Endothelial cell of umbilical vein (primary cell): ENCODE measurements at regions not wholly inside any gene's neighbourhood (a gene's known extent, or its start where the extent isn't known, plus 50 kb on each side); places are given as distances from the start of the nearest gene placed in this dataset.

Experiments used
- BruUV-seq: library from RNA; stranded (reverse); fragments of 400-500 nt; replicated peaks from 2 replicates; lab custom pipeline; 2021; lab: Mats Ljungman, UMichigan
- CTCF ChIA-PET: fragments of 300-600, 350-600 bp; sonication (Branson Sonifier 250); formaldehyde crosslinking; loops from one replicate; lab custom pipeline; 2021; ENCODE audit warnings: antibody characterized with exemption, inconsistent platforms; lab: Charles Lee
- POLR2A ChIA-PET: fragments of 300-600, 350-600 bp; sonication (Branson Sonifier 250); formaldehyde crosslinking; loops from one replicate; lab custom pipeline; 2021; ENCODE audit warnings: antibody characterized with exemption, inconsistent platforms; lab: Charles Lee
- DNase-seq: peaks from one replicate; pipeline ENCODE4 v3.0.0-alpha.2; 2011; ENCODE audit warnings: low read depth, low spot score
- FAIRE-seq: peaks from 2 replicates; lab custom pipeline; 2011; peaks lifted over from hg19 to GRCh38; lab: Jason Lieb, UNC
- H2AFZ ChIP-seq: 2 replicates; pipeline ENCODE4 v1.6.0; 2012; ENCODE audit warnings: low read depth, low read length, control low read depth, inconsistent platforms
- H3K27ac ChIP-seq: 2 replicates; pipeline ENCODE4 v1.5.1; 2011; ENCODE audit warnings: low read depth, mild to moderate bottlenecking, control low read depth, low read length, moderate library complexity; ENCODE audit not compliant: insufficient read depth
- H3K27me3 ChIP-seq, 2 experiments: 2 replicates each; pipeline versions ENCODE4 v1.6.0 to v1.6.1; 2011; ENCODE audit warnings: low read length in 2 of 2, mixed read lengths in 1 of 2; ENCODE audit not compliant: control insufficient read depth in 2 of 2, insufficient read depth in 2 of 2
- H3K36me3 ChIP-seq, 2 experiments: 2 replicates in 1 of 2; 3 replicates in 1 of 2; pipeline ENCODE4 v1.5.1; 2011; ENCODE audit warnings: low read length in 2 of 2, mild to moderate bottlenecking in 1 of 2, moderate library complexity in 1 of 2; ENCODE audit not compliant: control insufficient read depth in 2 of 2, insufficient read depth in 2 of 2; ENCODE audit errors: extremely low read depth in 1 of 2
- H3K4me1 ChIP-seq: 3 replicates; pipeline ENCODE4 v1.5.1; 2011; ENCODE audit warnings: mild to moderate bottlenecking, low read length; ENCODE audit not compliant: control insufficient read depth, insufficient read depth; ENCODE audit errors: extremely low read depth
- H3K4me2 ChIP-seq: 2 replicates; pipeline ENCODE4 v1.6.1; 2011; ENCODE audit warnings: low read length, control low read depth, mixed read lengths; ENCODE audit not compliant: insufficient read depth
- H3K4me3 ChIP-seq, 3 experiments: fragments of 200-600 bp in 1 of 3; sonication (generic), shearing (Covaris generic) in 1 of 3; replicated peaks in 1 of 3; 2 replicates each; pipeline ENCODE4 v1.5.1; 2011 to 2016; ENCODE audit warnings: control low read depth in 3 of 3, low read length in 3 of 3, mild to moderate bottlenecking in 2 of 3, inconsistent platforms in 1 of 3, low read depth in 1 of 3, moderate library complexity in 1 of 3; ENCODE audit not compliant: insufficient read depth in 1 of 3
- H3K79me2 ChIP-seq: 2 replicates; pipeline ENCODE4 v1.6.0; 2012; ENCODE audit warnings: low read length, inconsistent platforms; ENCODE audit not compliant: control insufficient read depth, insufficient read depth
- H3K9ac ChIP-seq: replicated peaks from 2 replicates; pipeline ENCODE3; 2011; ENCODE audit warnings: low read length, control low read depth; ENCODE audit not compliant: insufficient read depth; ENCODE audit errors: extremely low read depth
- H3K9me1 ChIP-seq: replicated peaks from 3 replicates; pipeline ENCODE4 v1.6.0; 2011; ENCODE audit warnings: mild to moderate bottlenecking, low read length; ENCODE audit not compliant: control insufficient read depth, insufficient read depth; ENCODE audit errors: extremely low read depth
- H3K9me3 ChIP-seq: replicated peaks from 2 replicates; pipeline ENCODE4 v1.5.1; 2012; ENCODE audit warnings: low read length, inconsistent platforms; ENCODE audit not compliant: control insufficient read depth, insufficient read depth
- H4K20me1 ChIP-seq: replicated peaks from 2 replicates; pipeline ENCODE3; 2011; ENCODE audit warnings: mild to moderate bottlenecking, low read length; ENCODE audit not compliant: control insufficient read depth, insufficient read depth; ENCODE audit errors: extremely low read depth
- EZH2 ChIP-seq: IDR thresholded peaks from 2 replicates; pipeline ENCODE4 v1.6.1; 2012; ENCODE audit warnings: borderline replicate concordance, low read depth, mild to moderate bottlenecking, moderate library complexity, low read length, inconsistent platforms; ENCODE audit not compliant: severe bottlenecking
- FOS ChIP-seq: IDR thresholded peaks from 2 replicates; pipeline ENCODE4 v1.6.1; 2011; ENCODE audit warnings: mild to moderate bottlenecking, low read length, moderate library complexity, borderline replicate concordance; ENCODE audit not compliant: insufficient read depth
- GATA2 ChIP-seq: IDR thresholded peaks from 2 replicates; pipeline ENCODE4 v1.7.0; 2011; ENCODE audit warnings: low read depth, mild to moderate bottlenecking, moderate library complexity, mixed read lengths, low read length; ENCODE audit not compliant: insufficient read length, insufficient read depth
- JUN ChIP-seq: IDR thresholded peaks from 2 replicates; pipeline ENCODE4 v1.6.1; 2011; ENCODE audit warnings: borderline replicate concordance, low read depth; ENCODE audit not compliant: insufficient read length, insufficient read depth
- MAX ChIP-seq: IDR thresholded peaks from 2 replicates; pipeline ENCODE4 v1.6.1; 2011; ENCODE audit not compliant: insufficient read depth, insufficient read length
- MYC ChIP-seq: IDR thresholded peaks from one replicate; pipeline ENCODE4 v1.6.1; 2011; ENCODE audit warnings: mild to moderate bottlenecking, low read depth, low read length
- POLR2A ChIP-seq: IDR thresholded peaks from 2 replicates; pipeline ENCODE4 v1.6.1; 2012; ENCODE audit warnings: low read depth, mild to moderate bottlenecking, control low read depth, low read length
- POLR2AphosphoS5 ChIP-seq: IDR thresholded peaks from 2 replicates; pipeline ENCODE4 v1.6.1; 2012; ENCODE audit warnings: low read depth, mild to moderate bottlenecking, control low read depth, low read length, moderate library complexity; ENCODE audit not compliant: insufficient read depth
- dilution Hi-C: fragments of 300-500 bp; cut with MboI; formaldehyde crosslinking; loops from one replicate; pipeline ENCODE4 v1.15.0; 2019; ENCODE audit warnings: low sequenced_read_pairs; ENCODE audit not compliant: extremely low pct_ligation_motif_present
- intact Hi-C: fragments of 100-400 bp; cut with micrococcal nuclease; formaldehyde crosslinking; loops from one replicate; pipeline ENCODE4 v1.10.0; 2022
- TF ChIP-seq, protein P1 (sequence below), 2 donors: IDR thresholded peaks; 1 replicate in 1 of 2; 2 replicates in 1 of 2; pipeline ENCODE4 v1.5.1; 2011; ENCODE audit warnings: low read length in 2 of 2, mild to moderate bottlenecking in 2 of 2, moderate library complexity in 2 of 2, control low read depth in 1 of 2, inconsistent platforms in 1 of 2, low read depth in 1 of 2; ENCODE audit not compliant: insufficient read depth in 1 of 2; ENCODE audit errors: extremely low read depth in 1 of 2

- H2AFZ ChIP-seq = no peak overlapping the region
- DNase-seq = peak; percentile 56
- no TSS peak for BruUV-seq
- no peak overlapping the region for H3K4me3 ChIP-seq
- FAIRE-seq = peak; percentile 35
- no peaks in the 10 kb centered on the region for H3K79me2 ChIP-seq
- ChIA-PET CTCF (interaction anchor here (1.3 to 1.9 kb wide), 2 partner anchors 11 to 156 kb away, joined by 3 to 5 read pairs; no protein-coding TSS in a partner anchor), POLR2A (no interaction called here)
- H4K20me1 ChIP-seq = no peaks in the 10 kb centered on the region
- intact Hi-C loops = no loop called here
- TF ChIP-seq MAX = no peak
- TF ChIP-seq JUN = peak; percentile 29
- no peak for TF ChIP-seq EZH2
- TF ChIP-seq, protein P1, sequence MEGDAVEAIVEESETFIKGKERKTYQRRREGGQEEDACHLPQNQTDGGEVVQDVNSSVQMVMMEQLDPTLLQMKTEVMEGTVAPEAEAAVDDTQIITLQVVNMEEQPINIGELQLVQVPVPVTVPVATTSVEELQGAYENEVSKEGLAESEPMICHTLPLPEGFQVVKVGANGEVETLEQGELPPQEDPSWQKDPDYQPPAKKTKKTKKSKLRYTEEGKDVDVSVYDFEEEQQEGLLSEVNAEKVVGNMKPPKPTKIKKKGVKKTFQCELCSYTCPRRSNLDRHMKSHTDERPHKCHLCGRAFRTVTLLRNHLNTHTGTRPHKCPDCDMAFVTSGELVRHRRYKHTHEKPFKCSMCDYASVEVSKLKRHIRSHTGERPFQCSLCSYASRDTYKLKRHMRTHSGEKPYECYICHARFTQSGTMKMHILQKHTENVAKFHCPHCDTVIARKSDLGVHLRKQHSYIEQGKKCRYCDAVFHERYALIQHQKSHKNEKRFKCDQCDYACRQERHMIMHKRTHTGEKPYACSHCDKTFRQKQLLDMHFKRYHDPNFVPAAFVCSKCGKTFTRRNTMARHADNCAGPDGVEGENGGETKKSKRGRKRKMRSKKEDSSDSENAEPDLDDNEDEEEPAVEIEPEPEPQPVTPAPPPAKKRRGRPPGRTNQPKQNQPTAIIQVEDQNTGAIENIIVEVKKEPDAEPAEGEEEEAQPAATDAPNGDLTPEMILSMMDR (IDR thresholded peaks at IDR 0.05; ENCODE audit: extremely low read depth in 1 of 2, insufficient read depth in 1 of 2, low read depth in 1 of 2, low read length in 2 of 2) = no peak
- no peak for TF ChIP-seq GATA2
- no peak for TF ChIP-seq POLR2AphosphoS5
- TF ChIP-seq MYC = no peak
- no peak for TF ChIP-seq POLR2A
- TF ChIP-seq FOS = peak; percentile 48
- no peaks in the 10 kb centered on the region for H3K9me1 ChIP-seq
- H3K9ac ChIP-seq = no peak overlapping the region
- H3K4me2 ChIP-seq = peak overlapping the region; percentile 5
- H3K27me3 ChIP-seq = no peaks in the 10 kb centered on the region
- dilution Hi-C loops = no loop called here
- H3K27ac ChIP-seq = peak overlapping the region; percentile 39
- no peaks in the 10 kb centered on the region for H3K9me3 ChIP-seq
- no peaks in the 10 kb centered on the region for H3K36me3 ChIP-seq
- peaks cover 11% of the 10 kb centered on the region for H3K4me1 ChIP-seq
Measured at GRCh38 chr11:110356762-110357671, 60.6 kb upstream of the RDX start.
